ENCODE measurements at regions not wholly inside any gene's neighbourhood (a gene's known extent, or its start where the extent isn't known, plus 50 kb on each side); places are given as distances from the start of the nearest gene placed in this dataset.

DNA sequence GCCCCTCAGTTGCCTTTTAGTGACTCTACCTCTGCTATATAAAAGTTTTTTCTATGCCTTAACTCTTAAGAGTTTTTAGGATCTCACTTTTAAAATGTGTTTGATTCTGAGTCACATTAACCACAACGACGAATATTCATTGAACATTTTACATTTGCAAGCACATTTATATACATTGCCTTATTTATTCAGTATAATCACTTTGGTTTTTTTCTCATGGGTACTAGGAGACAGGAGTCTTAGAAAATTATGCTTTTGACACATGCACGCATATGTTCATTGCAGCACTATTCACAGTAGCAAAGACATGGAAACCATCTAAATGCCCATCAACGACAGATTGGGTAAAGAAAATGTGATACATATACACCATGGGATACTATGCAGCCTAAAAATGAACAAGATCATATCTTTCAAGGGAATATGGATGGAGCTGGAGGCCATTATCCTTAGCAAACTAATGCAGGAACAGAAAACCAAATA, 236.9 kb upstream of the SPAG17 start:
- no peak for DNase-seq (ENCODE audit: low read depth)
- TF ChIP-seq, protein P1, sequence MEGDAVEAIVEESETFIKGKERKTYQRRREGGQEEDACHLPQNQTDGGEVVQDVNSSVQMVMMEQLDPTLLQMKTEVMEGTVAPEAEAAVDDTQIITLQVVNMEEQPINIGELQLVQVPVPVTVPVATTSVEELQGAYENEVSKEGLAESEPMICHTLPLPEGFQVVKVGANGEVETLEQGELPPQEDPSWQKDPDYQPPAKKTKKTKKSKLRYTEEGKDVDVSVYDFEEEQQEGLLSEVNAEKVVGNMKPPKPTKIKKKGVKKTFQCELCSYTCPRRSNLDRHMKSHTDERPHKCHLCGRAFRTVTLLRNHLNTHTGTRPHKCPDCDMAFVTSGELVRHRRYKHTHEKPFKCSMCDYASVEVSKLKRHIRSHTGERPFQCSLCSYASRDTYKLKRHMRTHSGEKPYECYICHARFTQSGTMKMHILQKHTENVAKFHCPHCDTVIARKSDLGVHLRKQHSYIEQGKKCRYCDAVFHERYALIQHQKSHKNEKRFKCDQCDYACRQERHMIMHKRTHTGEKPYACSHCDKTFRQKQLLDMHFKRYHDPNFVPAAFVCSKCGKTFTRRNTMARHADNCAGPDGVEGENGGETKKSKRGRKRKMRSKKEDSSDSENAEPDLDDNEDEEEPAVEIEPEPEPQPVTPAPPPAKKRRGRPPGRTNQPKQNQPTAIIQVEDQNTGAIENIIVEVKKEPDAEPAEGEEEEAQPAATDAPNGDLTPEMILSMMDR (IDR thresholded peaks at IDR 0.05; ENCODE audit: low read depth, low read length, missing control alignments) = no peak
- H3K4me3 ChIP-seq (ENCODE audit: low read depth, low read length) = no peak overlapping the region

DNA sequence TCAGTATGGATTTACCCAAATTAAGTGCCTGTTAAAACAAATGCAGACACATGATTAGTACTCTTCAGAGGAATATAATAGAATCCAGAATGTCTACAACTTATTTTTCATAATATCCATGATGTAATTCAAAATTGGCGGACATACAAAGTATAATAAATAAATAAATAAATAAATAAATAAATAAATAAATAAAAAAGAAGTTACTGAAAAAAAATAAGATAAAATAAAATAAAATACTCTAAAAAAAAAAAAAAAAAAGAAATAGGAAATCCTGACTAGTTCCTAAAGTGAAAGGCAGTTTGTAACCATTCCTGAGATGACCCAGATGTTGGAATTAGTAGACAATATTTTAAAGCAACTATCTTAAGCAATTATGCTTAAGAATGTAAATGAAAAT, 219.0 kb upstream of the SPAG17 start:
- DNase-seq (ENCODE audit: low read depth) = no peak
- no peak overlapping the region for H3K4me3 ChIP-seq (ENCODE audit: low read depth, low read length)
- TF ChIP-seq, protein P1 (IDR thresholded peaks at IDR 0.05; ENCODE audit: low read depth, low read length, missing control alignments) = no peak

DNA sequence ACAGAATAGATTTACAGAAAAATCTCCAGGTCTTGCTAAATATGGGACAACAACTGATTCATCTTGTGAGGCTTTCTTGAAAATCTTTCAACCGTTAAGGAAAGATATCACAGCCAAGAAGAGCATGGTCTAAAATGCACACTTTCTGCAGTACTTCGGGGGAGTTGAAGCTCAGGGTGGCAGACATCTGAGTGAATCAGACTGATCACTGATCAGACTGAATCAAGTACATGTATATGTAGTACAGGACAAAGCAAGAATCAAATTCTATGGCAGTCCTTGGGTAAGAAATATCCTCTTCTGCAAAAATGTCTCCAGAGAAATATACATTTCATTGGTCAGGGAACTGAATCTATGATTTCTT, 212.4 kb upstream of the SPAG17 start:
- TF ChIP-seq, protein P1 (IDR thresholded peaks at IDR 0.05; ENCODE audit: low read depth, low read length, missing control alignments) = no peak
- DNase-seq (ENCODE audit: low read depth) = no peak
- H3K4me3 ChIP-seq (ENCODE audit: low read depth, low read length) = no peak overlapping the region

DNA sequence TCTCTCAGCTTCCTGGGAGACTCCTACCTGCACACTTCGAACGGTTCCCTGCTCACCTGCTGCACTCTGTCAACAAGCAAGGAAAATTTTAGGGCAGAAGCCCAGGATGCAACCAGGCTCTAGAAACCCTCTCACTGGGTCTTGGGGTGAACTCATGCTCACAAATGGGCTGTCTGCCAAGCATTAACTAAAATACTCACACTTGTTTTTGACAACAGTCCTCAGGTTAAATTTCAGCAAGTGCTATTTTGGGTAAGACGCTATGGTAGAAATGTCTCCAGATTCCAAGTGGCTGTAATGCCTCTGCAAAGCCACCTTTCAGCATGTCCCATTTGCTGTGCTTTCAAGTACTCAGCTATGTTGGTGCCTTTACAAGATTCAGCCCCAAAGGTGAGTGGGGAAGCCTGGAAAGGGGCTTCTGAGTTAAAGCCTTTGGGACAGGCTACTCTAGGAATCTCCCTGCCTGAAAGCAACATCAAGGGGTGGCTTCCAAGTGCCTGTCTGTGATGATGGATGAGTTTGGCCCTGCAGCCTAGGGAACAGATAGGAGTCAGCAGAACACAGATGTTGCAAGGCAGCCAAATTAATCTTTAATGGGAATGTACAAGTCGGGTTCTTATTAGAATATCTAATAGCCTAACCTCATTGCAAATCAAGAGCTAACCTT, 211.9 kb upstream of the SPAG17 start:
- no peak for DNase-seq (ENCODE audit: low read depth)
- H3K4me3 ChIP-seq (ENCODE audit: low read depth, low read length) = no peak overlapping the region
- TF ChIP-seq, protein P1 (IDR thresholded peaks at IDR 0.05; ENCODE audit: low read depth, low read length, missing control alignments) = no peak

DNA sequence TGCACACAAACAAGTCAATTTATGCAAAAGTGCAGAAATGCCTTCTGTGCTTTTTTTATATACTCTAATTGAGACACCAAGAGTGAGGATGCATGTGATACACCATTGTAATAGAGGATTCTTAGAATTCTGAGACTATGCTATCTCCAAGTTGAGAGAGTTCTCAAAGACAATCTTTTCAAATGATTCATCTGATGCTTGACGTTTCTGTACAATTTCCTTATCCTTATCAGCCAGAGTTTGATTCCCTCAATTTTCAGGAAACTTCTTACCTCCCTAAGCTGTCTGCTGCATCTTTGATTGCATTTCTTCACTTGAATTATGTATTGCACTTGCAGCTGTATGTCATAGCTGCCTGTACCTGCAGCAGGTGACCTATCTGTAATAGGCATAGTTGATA, 211.3 kb upstream of the SPAG17 start:
- TF ChIP-seq, protein P1 (IDR thresholded peaks at IDR 0.05; ENCODE audit: low read depth, low read length, missing control alignments) = no peak
- H3K4me3 ChIP-seq (ENCODE audit: low read depth, low read length) = no peak overlapping the region
- no peak for DNase-seq (ENCODE audit: low read depth)

DNA sequence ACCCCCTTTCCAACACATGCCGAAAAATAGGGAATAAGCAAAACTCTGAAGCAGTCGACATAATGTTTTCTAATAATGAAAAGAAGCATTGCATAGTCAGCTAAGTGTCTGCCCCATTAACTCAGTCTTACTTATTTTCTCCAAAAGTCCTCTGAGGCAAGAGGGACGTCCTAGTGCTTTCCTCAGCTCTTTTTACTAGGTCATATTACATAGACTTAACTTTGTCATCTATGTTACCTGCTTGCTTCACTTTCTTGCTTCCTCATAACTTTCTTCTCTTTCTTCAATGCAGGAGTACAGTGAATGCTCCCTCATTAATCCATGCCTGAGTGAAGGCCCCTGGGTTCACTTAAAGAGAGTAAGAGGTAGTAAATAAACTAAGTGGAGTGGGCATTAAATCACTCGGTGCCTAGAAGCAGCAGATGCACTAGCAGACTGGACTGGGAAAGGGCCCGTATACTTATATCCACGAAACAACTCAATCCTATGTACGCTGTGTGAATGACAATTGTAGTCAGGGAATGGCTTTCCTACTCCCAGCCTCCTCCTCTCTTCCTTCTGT, 210.5 kb upstream of the SPAG17 start:
- DNase-seq (ENCODE audit: low read depth) = no peak

More for the DNA sequence above, 210.5 kb upstream of the SPAG17 start:
- TF ChIP-seq, protein P1 (IDR thresholded peaks at IDR 0.05; ENCODE audit: low read depth, low read length, missing control alignments) = no peak
- H3K4me3 ChIP-seq (ENCODE audit: low read depth, low read length) = no peak overlapping the region

All from GM12864 (cell line).